Activated CD4-positive, alpha-beta T cell treated with anti-CD3 and anti-CD28 coated beads for 36 hours (primary cell): ENCODE measurements at regions not wholly inside any gene's neighbourhood (a gene's known extent, or its start where the extent isn't known, plus 50 kb on each side); places are given as distances from the start of the nearest gene placed in this dataset.

Source experiments
- ATAC-seq: fragments of 200-7000 bp; cut with Tn5 transposase; one replicate; pipeline ENCODE4 v1.10.0; 2021; ENCODE audit warnings: mild to moderate bottlenecking, moderate library complexity
- CTCF ChIA-PET: fragments of 350-600 bp; sonication (Branson Sonifier 250); formaldehyde crosslinking; loops from one replicate; lab custom pipeline; 2021; ENCODE audit warnings: antibody characterized with exemption; lab: Charles Lee
- POLR2A ChIA-PET: fragments of 350-600 bp; sonication (Branson Sonifier 250); formaldehyde crosslinking; loops from one replicate; lab custom pipeline; 2021; ENCODE audit warnings: antibody characterized with exemption, inconsistent platforms; lab: Charles Lee
- DNase-seq: peaks from one replicate; pipeline ENCODE4 v3.0.0-alpha.2; 2020
- H3K27ac Mint-ChIP-seq: one replicate; pipeline ENCODE4 v1.8.0; 2021; ENCODE audit warnings: mixed read lengths
- H3K27me3 Mint-ChIP-seq: one replicate; pipeline ENCODE4 v1.8.0; 2021; ENCODE audit warnings: mixed read lengths
- H3K36me3 Mint-ChIP-seq: one replicate; pipeline ENCODE4 v1.8.0; 2021; ENCODE audit warnings: low read depth, mixed read lengths
- H3K4me1 Mint-ChIP-seq: one replicate; pipeline ENCODE4 v1.8.0; 2021; ENCODE audit warnings: mixed read lengths
- H3K4me3 Mint-ChIP-seq: one replicate; pipeline ENCODE4 v1.8.0; 2021; ENCODE audit warnings: mild to moderate bottlenecking, moderate library complexity, mixed read lengths
- H3K9me3 Mint-ChIP-seq: one replicate; pipeline ENCODE4 v1.8.0; 2021; ENCODE audit warnings: low read depth, mixed read lengths
- intact Hi-C, 2 experiments: fragments of 100-400 bp; cut with DNase I in 1 of 2; cut with micrococcal nuclease in 1 of 2; formaldehyde crosslinking; loops; one replicate each; pipeline versions ENCODE4 v1.14.2 to v1.15.1; 2022 to 2024; cut with DNase I, micrococcal nuclease

- intact Hi-C loops: no loop called here
- Mint-ChIP-seq H3K9me3 (peaks cover 3% of the 10 kb centered on the region), H3K4me3 (no peak overlapping the region), H3K36me3 (no peaks in the 10 kb centered on the region), H3K27me3 (peaks cover 16% of the 10 kb centered on the region), H3K4me1 (no peaks in the 10 kb centered on the region), H3K27ac (no peak overlapping the region)
- DNase-seq (peak; percentile 0), ATAC-seq (no peak)
- ChIA-PET POLR2A (no interaction called here), CTCF (interaction anchor here (0.6 to 0.7 kb wide), 2 partner anchors 18 to 263 kb away, joined by 3 to 4 read pairs; no protein-coding TSS in a partner anchor)
These were observed 219.7 kb upstream of the LINGO1 start for GRCh38 chr15:77852241-77853007.

GRCh38 chr15:77851691-77852090, 219.0 kb upstream of the LINGO1 start:
- POLR2A ChIA-PET: no interaction called here
- H3K4me3 Mint-ChIP-seq: no peak overlapping the region
- peak; percentile 0 for DNase-seq
- H3K9me3 Mint-ChIP-seq: peaks cover 3% of the 10 kb centered on the region
- H3K27me3 Mint-ChIP-seq: peaks cover 21% of the 10 kb centered on the region
- no peak for ATAC-seq
- no peaks in the 10 kb centered on the region for H3K36me3 Mint-ChIP-seq
- CTCF ChIA-PET: interaction anchor here (0.7 kb wide), 1 partner anchor 262 kb away, joined by 4 read pairs; no protein-coding TSS in a partner anchor
- H3K27ac Mint-ChIP-seq: no peak overlapping the region
- H3K4me1 Mint-ChIP-seq: no peaks in the 10 kb centered on the region
- intact Hi-C loops: no loop called here

GRCh38 chr15:77851086-77851485, 218.4 kb upstream of the LINGO1 start:
- Mint-ChIP-seq H3K4me3 (no peak overlapping the region), H3K9me3 (peaks cover 3% of the 10 kb centered on the region), H3K36me3 (no peaks in the 10 kb centered on the region), H3K4me1 (no peaks in the 10 kb centered on the region), H3K27me3 (peaks cover 27% of the 10 kb centered on the region), H3K27ac (no peak overlapping the region)
- ATAC-seq (no peak), DNase-seq (no peak)
- ChIA-PET CTCF (no interaction called here), POLR2A (no interaction called here)
- intact Hi-C loops: no loop called here

GRCh38 chr15:77846986-77847385, 214.3 kb upstream of the LINGO1 start:
- H3K4me3 Mint-ChIP-seq: no peak overlapping the region
- H3K4me1 Mint-ChIP-seq: no peaks in the 10 kb centered on the region
- intact Hi-C loops: no loop called here
- H3K9me3 Mint-ChIP-seq: peaks cover 8% of the 10 kb centered on the region
- H3K27ac Mint-ChIP-seq: no peak overlapping the region
- H3K27me3 Mint-ChIP-seq: peaks cover 32% of the 10 kb centered on the region
- ChIA-PET CTCF (no interaction called here), POLR2A (no interaction called here)
- no peaks in the 10 kb centered on the region for H3K36me3 Mint-ChIP-seq
- DNase-seq: no peak
- ATAC-seq: no peak

GRCh38 chr15:77846360-77846759, 213.6 kb upstream of the LINGO1 start:
- H3K9me3 Mint-ChIP-seq: peaks cover 8% of the 10 kb centered on the region
- DNase-seq (no peak), ATAC-seq (no peak)
- no peaks in the 10 kb centered on the region for H3K36me3 Mint-ChIP-seq
- H3K4me3 Mint-ChIP-seq: no peak overlapping the region
- peaks cover 31% of the 10 kb centered on the region for H3K27me3 Mint-ChIP-seq
- H3K4me1 Mint-ChIP-seq: no peaks in the 10 kb centered on the region
- intact Hi-C loops: no loop called here
- no peak overlapping the region for H3K27ac Mint-ChIP-seq
- ChIA-PET POLR2A (no interaction called here), CTCF (no interaction called here)

GRCh38 chr15:77844798-77845446, 212.2 kb upstream of the LINGO1 start:
- Mint-ChIP-seq H3K9me3 (peaks cover 6% of the 10 kb centered on the region), H3K27me3 (peaks cover 32% of the 10 kb centered on the region), H3K4me3 (no peak overlapping the region), H3K27ac (no peak overlapping the region), H3K36me3 (no peaks in the 10 kb centered on the region), H3K4me1 (no peaks in the 10 kb centered on the region)
- no peak for ATAC-seq
- ChIA-PET POLR2A (no interaction called here), CTCF (no interaction called here)
- no peak for DNase-seq
- intact Hi-C loops: no loop called here

GRCh38 chr15:77843546-77843945, 210.8 kb upstream of the LINGO1 start:
- ATAC-seq (no peak), DNase-seq (no peak)
- H3K36me3 Mint-ChIP-seq: no peaks in the 10 kb centered on the region
- no peak overlapping the region for H3K27ac Mint-ChIP-seq
- intact Hi-C loops: no loop called here
- ChIA-PET POLR2A (no interaction called here), CTCF (no interaction called here)
- H3K4me1 Mint-ChIP-seq: no peaks in the 10 kb centered on the region
- H3K4me3 Mint-ChIP-seq: no peak overlapping the region
- peaks cover 29% of the 10 kb centered on the region for H3K27me3 Mint-ChIP-seq
- peaks cover 5% of the 10 kb centered on the region for H3K9me3 Mint-ChIP-seq

- intact Hi-C loops: no loop called here
- ChIA-PET POLR2A (no interaction called here), CTCF (no interaction called here)
- H3K4me1 Mint-ChIP-seq: no peaks in the 10 kb centered on the region
- H3K9me3 Mint-ChIP-seq: peaks cover 5% of the 10 kb centered on the region
- H3K27me3 Mint-ChIP-seq: peaks cover 14% of the 10 kb centered on the region
- no peak overlapping the region for H3K27ac Mint-ChIP-seq
- no peak overlapping the region for H3K4me3 Mint-ChIP-seq
- H3K36me3 Mint-ChIP-seq: no peaks in the 10 kb centered on the region
- no peak for ATAC-seq
- DNase-seq: no peak
These were observed 208.5 kb upstream of the LINGO1 start for GRCh38 chr15:77840991-77841775.

GRCh38 chr15:77839970-77840905, 207.5 kb upstream of the LINGO1 start:
- peak; percentile 1 for DNase-seq
- ATAC-seq: no peak
- Mint-ChIP-seq H3K9me3 (peaks cover 5% of the 10 kb centered on the region), H3K4me1 (no peaks in the 10 kb centered on the region), H3K27ac (no peak overlapping the region), H3K4me3 (no peak overlapping the region), H3K27me3 (peaks cover 9% of the 10 kb centered on the region), H3K36me3 (no peaks in the 10 kb centered on the region)
- POLR2A ChIA-PET: no interaction called here
- intact Hi-C loops: no loop called here
- CTCF ChIA-PET: no interaction called here

GRCh38 chr15:77839456-77839855, 206.7 kb upstream of the LINGO1 start:
- ChIA-PET CTCF (no interaction called here), POLR2A (no interaction called here)
- H3K9me3 Mint-ChIP-seq: peaks cover 1% of the 10 kb centered on the region
- H3K4me3 Mint-ChIP-seq: no peak overlapping the region
- H3K36me3 Mint-ChIP-seq: no peaks in the 10 kb centered on the region
- intact Hi-C loops: no loop called here
- ATAC-seq (no peak), DNase-seq (peak; percentile 1)
- H3K27me3 Mint-ChIP-seq: peaks cover 6% of the 10 kb centered on the region
- H3K27ac Mint-ChIP-seq: no peak overlapping the region
- no peaks in the 10 kb centered on the region for H3K4me1 Mint-ChIP-seq

GRCh38 chr15:77838595-77838994, 205.9 kb upstream of the LINGO1 start:
- CTCF ChIA-PET: interaction anchor here (1.1 kb wide), 1 partner anchor 18 kb away, joined by 3 read pairs; no protein-coding TSS in a partner anchor
- POLR2A ChIA-PET: no interaction called here
- Mint-ChIP-seq H3K4me1 (no peaks in the 10 kb centered on the region), H3K27me3 (peaks cover 6% of the 10 kb centered on the region), H3K9me3 (no peaks in the 10 kb centered on the region), H3K4me3 (no peak overlapping the region), H3K36me3 (no peaks in the 10 kb centered on the region), H3K27ac (no peak overlapping the region)
- intact Hi-C loops: no loop called here
- DNase-seq: no peak
- no peak for ATAC-seq
